Thymus (tissue), 11 donors: ENCODE measurements at regions not wholly inside any gene's neighbourhood (a gene's known extent, or its start where the extent isn't known, plus 50 kb on each side); places are given as distances from the start of the nearest gene placed in this dataset.

Experiments used
- DNase-seq, 9 donors: peaks; one replicate each; pipeline ENCODE4 v3.0.0-alpha.2; 2013; ENCODE audit warnings: low spot score in 9 of 9, low read depth in 6 of 9, missing footprints in 1 of 9
- H3K27ac ChIP-seq, 2 donors: one replicate each; pipeline ENCODE4 v1.5.1; 2013; ENCODE audit warnings: control low read depth in 1 of 2, low read depth in 1 of 2, low read length in 1 of 2, mild to moderate bottlenecking in 1 of 2, moderate library complexity in 1 of 2
- H3K27me3 ChIP-seq, 2 donors: one replicate each; pipeline ENCODE4 v1.5.1; 2013; ENCODE audit warnings: low read length in 1 of 2; ENCODE audit not compliant: control insufficient read depth in 2 of 2, insufficient read depth in 1 of 2
- H3K36me3 ChIP-seq, 2 donors: one replicate each; pipeline ENCODE4 v1.5.1; 2013; ENCODE audit warnings: low read length in 1 of 2, mild to moderate bottlenecking in 1 of 2, moderate library complexity in 1 of 2; ENCODE audit not compliant: control insufficient read depth in 2 of 2, insufficient read depth in 2 of 2
- H3K4me1 ChIP-seq, 2 donors: one replicate each; pipeline ENCODE4 v1.5.1; 2013; ENCODE audit warnings: low read length in 2 of 2; ENCODE audit not compliant: control insufficient read depth in 2 of 2, insufficient read depth in 2 of 2
- H3K4me3 ChIP-seq, 2 donors: one replicate each; pipeline ENCODE4 v1.5.1; 2013; ENCODE audit warnings: low read length in 2 of 2, control low read depth in 1 of 2, mild to moderate bottlenecking in 1 of 2
- H3K9me3 ChIP-seq, 2 donors: one replicate each; pipeline ENCODE4 v1.5.1; 2013; ENCODE audit warnings: low read length in 1 of 2, mild to moderate bottlenecking in 1 of 2; ENCODE audit not compliant: control insufficient read depth in 2 of 2, insufficient read depth in 1 of 2
- WGBS: extraction: QIAGEN DNeasy Blood & Tissue Kit; methylation state at CpG from one replicate; pipeline ENCODE4 v1.1.7; 2013; 5-methylcytosine and 5-hydroxymethylcytosine counted together
- donor health status: healthy.

- 98% methylated on average over 3 of the region's 3 CpGs for WGBS
- Histone ChIP-seq H3K27ac (no peak overlapping the region), H3K4me3 (no peak overlapping the region), H3K27me3 (no peaks in the 10 kb centered on the region), H3K36me3 (no peaks in the 10 kb centered on the region), H3K4me1 (no peaks in the 10 kb centered on the region), H3K9me3 (no peaks in the 10 kb centered on the region)
- DNase-seq: no peak
Observed at GRCh38 chr14:100980823-100981222, 77.3 kb upstream of the RTL1 start.

- H3K36me3 ChIP-seq: no peaks in the 10 kb centered on the region
- no peaks in the 10 kb centered on the region for H3K9me3 ChIP-seq
- no peaks in the 10 kb centered on the region for H3K4me1 ChIP-seq
- no peaks in the 10 kb centered on the region for H3K27me3 ChIP-seq
- no peak overlapping the region for H3K4me3 ChIP-seq
- WGBS: 97% methylated on average over 3 of the region's 3 CpGs
- no peak overlapping the region for H3K27ac ChIP-seq
- no peak for DNase-seq
Observed at GRCh38 chr14:100981809-100982208, 78.3 kb upstream of the RTL1 start.

- no peak overlapping the region for H3K27ac ChIP-seq
- no peak overlapping the region for H3K4me3 ChIP-seq
- no peak for DNase-seq
- H3K9me3 ChIP-seq: no peaks in the 10 kb centered on the region
- H3K36me3 ChIP-seq: no peaks in the 10 kb centered on the region
- H3K27me3 ChIP-seq: no peaks in the 10 kb centered on the region
- no peaks in the 10 kb centered on the region for H3K4me1 ChIP-seq
- 97% methylated on average over 4 of the region's 4 CpGs for WGBS
Observed at GRCh38 chr14:100982353-100982752, 78.8 kb upstream of the RTL1 start.

- no peak for DNase-seq
- Histone ChIP-seq H3K27ac (no peak overlapping the region), H3K36me3 (no peaks in the 10 kb centered on the region), H3K27me3 (no peaks in the 10 kb centered on the region), H3K4me1 (no peaks in the 10 kb centered on the region), H3K9me3 (no peaks in the 10 kb centered on the region), H3K4me3 (no peak overlapping the region)
- WGBS: 95% methylated on average over 6 of the region's 6 CpGs
Observed at GRCh38 chr14:100982762-100983161, 79.2 kb upstream of the RTL1 start.

- H3K27ac ChIP-seq: no peak overlapping the region
- no peak for DNase-seq
- H3K36me3 ChIP-seq: no peaks in the 10 kb centered on the region
- no peak overlapping the region for H3K4me3 ChIP-seq
- WGBS: 97% methylated on average over 5 of the region's 5 CpGs
- H3K4me1 ChIP-seq: no peaks in the 10 kb centered on the region
- no peaks in the 10 kb centered on the region for H3K27me3 ChIP-seq
- H3K9me3 ChIP-seq: no peaks in the 10 kb centered on the region
Observed at GRCh38 chr14:100983710-100984109, 80.2 kb upstream of the RTL1 start.

- 96% methylated on average over 1 of the region's 1 CpG for WGBS
- H3K9me3 ChIP-seq: no peaks in the 10 kb centered on the region
- H3K36me3 ChIP-seq: no peaks in the 10 kb centered on the region
- no peaks in the 10 kb centered on the region for H3K27me3 ChIP-seq
- H3K4me3 ChIP-seq: no peak overlapping the region
- H3K4me1 ChIP-seq: no peaks in the 10 kb centered on the region
- no peak for DNase-seq
- no peak overlapping the region for H3K27ac ChIP-seq
Observed at GRCh38 chr14:100988011-100988410, 84.5 kb upstream of the RTL1 start.

- Histone ChIP-seq H3K4me3 (no peak overlapping the region), H3K4me1 (no peaks in the 10 kb centered on the region), H3K27ac (no peak overlapping the region), H3K36me3 (no peaks in the 10 kb centered on the region), H3K27me3 (no peaks in the 10 kb centered on the region), H3K9me3 (no peaks in the 10 kb centered on the region)
- DNase-seq: no peak
- 88% methylated on average over 5 of the region's 5 CpGs for WGBS
Observed at GRCh38 chr14:100988411-100988900, 84.9 kb upstream of the RTL1 start.

- Histone ChIP-seq H3K27ac (no peak overlapping the region), H3K4me1 (no peaks in the 10 kb centered on the region), H3K4me3 (no peak overlapping the region), H3K27me3 (no peaks in the 10 kb centered on the region), H3K9me3 (no peaks in the 10 kb centered on the region), H3K36me3 (no peaks in the 10 kb centered on the region)
- 97% methylated on average over 4 of the region's 4 CpGs for WGBS
- no peak for DNase-seq
Observed at GRCh38 chr14:100988956-100989355, 85.4 kb upstream of the RTL1 start.

- WGBS: 95% methylated on average over 1 of the region's 1 CpG
- Histone ChIP-seq H3K27me3 (no peaks in the 10 kb centered on the region), H3K9me3 (no peaks in the 10 kb centered on the region), H3K27ac (no peak overlapping the region), H3K36me3 (no peaks in the 10 kb centered on the region), H3K4me1 (no peaks in the 10 kb centered on the region), H3K4me3 (no peak overlapping the region)
- DNase-seq: no peak
Observed at GRCh38 chr14:100989924-100990323, 86.4 kb upstream of the RTL1 start.

- Histone ChIP-seq H3K27ac (no peak overlapping the region), H3K27me3 (no peaks in the 10 kb centered on the region), H3K36me3 (no peaks in the 10 kb centered on the region), H3K9me3 (no peaks in the 10 kb centered on the region), H3K4me3 (no peak overlapping the region), H3K4me1 (no peaks in the 10 kb centered on the region)
- 89% methylated on average over 5 of the region's 5 CpGs for WGBS
- no peak for DNase-seq
Observed at GRCh38 chr14:100994082-100994481, 90.6 kb upstream of the RTL1 start.
